NCI-H748 (cell line): ENCODE measurements at regions not wholly inside any gene's neighbourhood (a gene's known extent, or its start where the extent isn't known, plus 50 kb on each side); places are given as distances from the start of the nearest gene placed in this dataset.
"Not testable (repeated sequence)": the region's sequence is repeated elsewhere in the genome, so short reads cannot be mapped to it uniquely, and the experiment has no call there.

Source experiments
- DNase-seq: peaks from one replicate; lab custom pipeline; 2025; ENCODE audit not compliant: unreplicated experiment; lab: John Stamatoyannopoulos, UW

DNA sequence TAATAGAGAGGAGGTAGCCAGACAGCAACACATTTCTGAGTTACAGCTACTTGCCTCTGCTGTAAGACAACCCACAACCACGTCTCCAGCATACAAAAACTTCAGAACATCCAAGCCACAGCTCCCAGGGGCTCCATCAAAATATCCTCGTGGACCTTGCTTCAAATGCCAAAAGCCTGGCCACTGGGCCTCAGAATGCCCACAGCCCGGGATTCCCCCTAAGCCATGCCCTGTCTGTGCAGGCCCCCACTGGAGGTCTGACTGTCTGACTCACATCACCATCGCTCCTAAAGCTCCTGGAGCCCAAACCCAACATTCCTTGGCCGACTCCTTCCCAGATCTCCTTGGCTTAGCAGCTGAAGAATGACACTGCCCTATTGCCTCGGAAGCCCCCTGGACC is 186.6 kb upstream of the MAGEB16 start:
- not testable (repeated sequence) for DNase-seq

DNA sequence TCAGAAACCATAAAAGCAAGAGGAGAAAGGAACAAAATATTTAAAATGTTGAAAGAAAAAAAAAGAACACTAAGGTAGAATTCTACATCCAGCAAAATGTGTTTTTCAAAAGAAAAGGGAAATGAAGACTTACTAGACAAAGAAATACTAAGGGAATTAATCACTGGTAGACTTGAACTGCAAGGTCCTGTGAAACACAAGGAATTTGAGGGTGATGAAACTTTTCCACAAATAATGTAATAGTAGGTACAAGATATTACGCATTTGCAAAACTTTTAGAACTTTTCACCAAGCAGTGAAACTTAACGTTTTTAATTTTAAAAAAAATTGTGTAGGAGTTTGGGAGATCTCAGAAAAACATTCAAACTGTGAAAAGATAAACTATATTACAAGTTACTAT is 180.3 kb upstream of the MAGEB16 start:
- no peak for DNase-seq

DNA sequence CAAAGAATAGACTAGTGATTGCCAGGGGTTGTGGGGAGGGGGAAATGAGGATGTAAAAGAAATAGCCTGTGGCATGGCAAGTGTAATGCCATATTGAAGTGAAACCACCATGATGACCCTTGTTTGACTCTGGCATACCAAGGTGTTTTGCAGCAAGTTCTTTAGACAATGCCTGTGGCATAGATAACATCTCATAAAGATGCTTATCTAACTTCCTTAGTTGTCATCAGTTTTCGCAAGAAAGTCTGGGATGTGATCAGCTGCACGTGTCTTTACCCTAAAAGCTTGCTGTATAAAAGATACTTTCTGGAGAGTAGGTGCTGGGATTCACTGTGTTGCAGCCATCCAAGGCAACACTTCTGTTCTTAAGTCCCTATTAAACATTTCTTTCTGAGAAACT is 176.1 kb upstream of the MAGEB16 start:
- no peak for DNase-seq

DNA sequence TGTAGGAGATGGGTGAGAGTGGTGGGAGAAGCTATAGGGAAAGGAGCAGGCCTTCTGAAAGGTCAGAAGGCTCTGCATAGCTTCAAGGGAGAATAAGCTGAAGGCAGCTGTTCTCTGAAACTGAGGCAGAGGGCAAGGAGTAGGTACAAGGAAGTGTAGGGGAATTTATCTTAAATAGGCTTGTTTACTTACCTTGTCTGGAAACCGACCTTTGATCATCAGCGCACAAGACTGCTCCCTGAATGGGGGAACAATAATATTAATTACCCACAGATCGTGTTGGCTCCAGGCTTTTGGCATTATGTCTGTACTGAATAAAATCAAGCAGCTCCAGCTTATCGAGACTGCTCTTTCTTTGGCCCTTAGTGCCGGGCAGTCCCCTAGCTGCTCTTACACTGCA is 175.5 kb upstream of the MAGEB16 start:
- DNase-seq, result no peak

DNA sequence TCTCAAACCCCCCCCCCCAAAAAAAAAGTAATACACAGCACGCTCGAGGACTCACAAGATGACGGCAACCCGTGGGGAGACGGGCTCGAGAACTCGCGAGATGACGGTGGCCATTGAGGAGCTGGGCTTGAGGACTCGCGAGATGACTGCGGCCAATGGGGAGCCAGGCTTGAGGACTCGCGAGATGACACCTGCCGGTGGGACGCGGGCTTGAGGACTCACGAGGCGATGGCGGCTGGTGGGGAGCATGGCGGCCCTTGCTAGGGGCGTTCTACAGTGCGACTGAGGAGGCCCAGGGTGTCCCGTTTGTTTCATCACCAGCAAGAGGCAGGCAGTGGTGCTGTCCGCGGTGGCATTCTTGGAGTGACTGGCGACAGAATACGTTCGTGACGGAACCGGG is 172.4 kb upstream of the MAGEB16 start:
- DNase-seq, result no peak

DNA sequence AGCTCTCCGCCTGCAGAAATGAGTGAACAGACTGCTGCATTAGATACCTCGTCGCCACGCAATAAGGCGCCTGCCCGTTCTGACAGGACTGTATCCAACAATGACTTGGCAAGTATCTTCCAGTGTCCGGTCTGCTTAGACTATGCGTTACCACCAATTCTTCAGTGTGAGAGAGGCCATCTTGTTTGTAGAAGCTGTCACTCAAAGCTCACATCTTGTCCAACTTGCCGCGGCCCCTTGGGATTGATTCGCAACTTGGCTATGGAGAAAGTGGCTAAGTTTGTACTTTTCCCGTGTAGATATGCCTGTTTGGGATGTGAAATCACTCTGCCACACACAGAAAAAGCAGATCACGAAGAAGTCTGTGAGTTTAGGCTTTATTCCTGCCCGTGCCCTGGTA is 172.0 kb upstream of the MAGEB16 start:
- DNase-seq, result no peak

DNA sequence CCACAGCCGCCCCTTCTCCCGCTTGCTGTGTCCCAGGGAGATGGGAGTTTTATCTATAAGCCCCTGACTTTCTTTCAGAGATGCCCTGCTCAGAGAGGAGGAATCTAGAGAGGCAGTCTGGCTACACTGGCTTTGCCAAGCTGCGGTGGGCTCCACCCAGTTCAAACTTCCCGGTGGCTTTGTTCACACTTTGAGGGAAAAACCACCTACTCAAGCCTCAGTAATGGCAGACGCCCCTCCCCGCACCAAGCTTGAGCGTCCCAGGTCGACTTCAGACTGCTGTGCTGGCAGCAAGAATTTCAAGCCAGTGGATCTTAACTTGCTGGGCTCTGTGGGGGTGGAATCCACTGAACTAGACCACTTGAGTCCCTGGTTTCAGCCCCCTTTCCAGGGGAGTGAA is 162.2 kb upstream of the MAGEB16 start:
- DNase-seq, result not testable (repeated sequence)

DNA sequence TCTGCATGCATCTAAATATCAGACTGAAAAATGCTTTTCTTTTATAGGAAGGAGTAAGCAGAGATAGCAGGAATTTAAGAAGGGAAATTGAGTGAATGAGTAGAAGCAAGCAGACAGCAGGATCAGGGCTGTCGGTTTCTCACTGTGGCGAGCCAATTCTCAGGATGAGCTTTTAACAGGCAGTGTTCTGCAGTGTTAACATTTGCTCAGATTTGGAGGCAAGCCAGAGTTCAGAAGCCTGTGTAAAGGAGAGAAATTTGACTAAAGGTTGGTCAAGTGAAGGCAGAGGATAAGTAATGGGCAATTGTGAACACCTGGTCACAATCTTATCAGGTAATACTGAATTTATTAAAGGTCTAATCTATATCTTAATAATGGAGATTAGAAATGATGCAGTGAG is 133.3 kb upstream of the MAGEB16 start:
- DNase-seq, result no peak

DNA sequence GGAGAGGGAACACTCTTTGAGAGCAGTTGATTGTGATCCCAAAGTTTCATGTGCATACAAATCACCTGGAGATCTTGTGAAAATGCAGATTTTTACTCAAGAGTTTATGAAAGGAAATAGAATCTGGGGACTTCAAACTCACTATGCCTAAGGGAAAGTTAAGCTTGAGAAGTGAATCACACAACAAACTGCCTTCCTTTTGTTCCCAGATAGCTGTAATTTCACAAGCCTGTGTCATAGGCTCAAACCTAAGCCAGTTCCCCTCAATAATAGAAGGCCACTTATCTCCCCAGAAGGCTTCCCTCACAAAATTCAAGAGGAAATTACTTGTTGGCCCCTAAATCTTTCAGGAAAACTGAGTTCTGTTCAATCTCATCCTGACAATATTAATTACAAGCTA is 132.8 kb upstream of the MAGEB16 start:
- no peak for DNase-seq

DNA sequence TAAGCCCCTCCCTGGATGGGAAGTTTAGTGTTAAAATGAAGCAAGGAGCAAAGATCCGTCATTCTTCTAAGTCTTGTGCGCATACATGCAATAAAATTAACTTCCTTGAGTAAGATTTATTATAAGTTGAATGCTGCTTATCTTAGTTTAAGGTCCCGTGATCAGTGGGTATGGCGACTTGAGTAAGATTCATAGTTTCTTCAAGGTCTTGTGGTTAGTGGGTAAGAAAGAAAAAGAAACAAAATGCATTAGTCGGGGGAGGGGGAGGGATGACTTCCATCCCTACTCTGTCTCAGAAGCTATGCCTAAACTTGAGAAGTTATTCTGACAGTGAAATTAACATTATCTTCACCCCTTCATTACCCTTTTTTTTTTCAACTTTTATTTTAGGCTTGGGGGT is 127.3 kb upstream of the MAGEB16 start:
- no peak for DNase-seq

DNA sequence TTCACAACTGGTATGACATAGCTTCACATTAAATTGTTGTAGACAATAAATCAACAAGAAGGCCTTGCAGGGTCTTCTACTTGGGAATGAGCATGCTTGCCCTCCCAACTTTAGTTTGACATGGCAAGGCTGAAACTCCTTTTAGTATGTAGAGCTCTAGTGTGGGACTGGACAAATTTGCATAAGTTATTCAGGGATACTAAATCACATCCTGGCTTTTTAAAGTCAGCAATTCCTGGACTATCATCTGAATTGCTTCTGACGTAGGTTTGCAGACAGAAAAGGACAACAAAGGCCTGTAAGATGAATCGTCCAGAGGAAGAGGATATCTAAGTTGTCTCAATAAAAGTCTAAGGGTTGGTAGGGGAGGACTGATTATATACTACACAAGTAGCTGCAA is 123.0 kb upstream of the MAGEB16 start:
- DNase-seq, result no peak

DNA sequence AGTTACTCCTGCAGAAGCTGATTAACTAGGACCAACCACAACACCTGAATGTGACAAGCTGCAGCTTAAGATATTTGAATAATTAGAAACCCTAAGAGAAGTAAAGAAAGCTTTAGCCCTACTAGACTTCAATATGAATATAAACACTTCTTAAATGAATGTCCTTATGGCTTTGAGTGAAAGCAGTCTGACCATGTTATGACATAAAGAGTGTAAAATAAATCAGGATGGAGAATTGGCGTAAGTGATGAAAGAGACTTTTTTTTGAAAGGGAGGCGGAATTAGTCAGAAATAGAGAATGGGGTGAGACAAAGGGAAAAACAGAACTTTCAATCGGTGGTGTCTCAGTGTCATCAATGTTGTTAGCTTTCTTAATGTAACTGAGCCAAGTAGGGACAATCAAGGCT is 117.2 kb upstream of the MAGEB16 start:
- DNase-seq, result no peak

DNA sequence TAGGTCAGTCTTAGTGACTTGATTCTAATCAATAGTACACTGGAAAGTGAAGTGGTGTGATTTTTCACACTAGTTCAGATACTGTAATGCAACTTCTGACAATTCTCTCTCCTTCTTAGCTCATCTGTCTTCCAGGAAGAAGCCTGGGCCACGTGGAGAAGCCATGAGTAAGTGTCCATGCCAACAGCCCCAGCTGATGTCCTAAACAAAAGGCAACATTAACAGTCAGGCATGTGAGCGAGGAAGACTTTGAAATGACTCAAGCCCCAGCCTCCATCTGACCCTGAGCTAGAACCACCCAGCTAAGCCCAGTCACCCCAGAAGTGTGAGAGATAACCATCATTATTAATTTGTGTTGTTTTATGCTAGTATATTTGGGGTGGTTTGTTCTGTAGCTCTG is 115.7 kb upstream of the MAGEB16 start:
- DNase-seq, result no peak

DNA sequence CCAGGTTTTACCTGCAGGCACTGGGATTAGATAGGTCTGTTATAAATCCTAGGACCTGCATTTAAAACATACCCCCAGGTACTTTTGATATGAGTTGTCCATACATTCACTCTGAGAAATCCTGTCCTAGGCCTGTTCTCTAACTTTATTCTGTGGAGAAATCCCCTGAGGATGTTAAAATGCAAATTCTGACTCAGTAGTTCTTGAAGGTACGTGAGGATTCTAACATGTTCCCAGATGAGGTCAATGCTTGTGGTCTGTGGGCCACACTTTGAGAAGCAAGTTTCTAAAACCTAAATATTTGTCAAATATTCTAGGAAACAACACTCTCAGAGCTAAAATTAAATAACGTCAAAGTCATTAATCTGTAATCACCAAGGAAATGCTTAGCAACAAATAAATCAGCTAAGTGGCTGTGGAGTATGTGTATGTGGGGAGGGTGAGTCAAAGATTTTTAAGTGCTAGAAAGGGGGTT is 101.3 kb upstream of the MAGEB16 start:
- DNase-seq, result no peak

DNA sequence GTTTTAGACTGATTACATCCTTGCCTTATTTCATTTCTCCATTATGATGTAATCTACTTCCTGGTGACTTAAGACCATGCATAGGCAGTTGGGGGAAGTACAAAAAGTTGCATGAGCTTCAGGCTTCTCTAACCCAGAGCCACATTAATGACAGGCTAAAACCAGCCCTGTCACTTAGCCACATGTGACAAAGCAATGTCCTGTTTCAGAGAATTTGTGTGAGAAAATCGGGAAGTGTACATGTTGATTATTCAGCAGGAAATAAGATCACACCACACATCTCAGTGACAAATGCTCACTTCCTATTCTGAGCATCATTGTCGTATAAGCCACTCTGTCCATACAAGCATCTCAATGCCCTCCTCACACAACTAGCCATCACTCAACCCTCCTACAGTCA is 98.5 kb upstream of the MAGEB16 start:
- DNase-seq, result no peak

DNA sequence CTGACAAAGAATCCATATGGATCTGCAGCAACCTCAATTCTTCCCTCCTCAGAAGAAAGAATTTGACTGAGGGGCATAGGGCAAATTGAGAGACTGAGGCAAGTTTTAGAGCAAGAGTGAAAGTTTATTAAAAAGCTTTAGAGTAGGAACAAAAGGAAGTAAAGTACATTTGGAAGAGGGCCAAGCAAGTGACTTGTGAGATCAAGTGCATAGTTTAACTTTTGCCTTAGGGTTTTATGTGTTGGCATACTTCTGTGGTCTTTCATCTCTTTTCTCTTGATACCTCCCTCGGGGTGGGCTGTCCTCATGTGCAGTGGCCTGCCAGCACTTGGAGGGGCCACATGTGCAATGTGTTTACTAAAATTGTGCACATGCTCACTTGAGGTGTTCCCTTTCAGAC is 98.0 kb upstream of the MAGEB16 start:
- no peak for DNase-seq

DNA sequence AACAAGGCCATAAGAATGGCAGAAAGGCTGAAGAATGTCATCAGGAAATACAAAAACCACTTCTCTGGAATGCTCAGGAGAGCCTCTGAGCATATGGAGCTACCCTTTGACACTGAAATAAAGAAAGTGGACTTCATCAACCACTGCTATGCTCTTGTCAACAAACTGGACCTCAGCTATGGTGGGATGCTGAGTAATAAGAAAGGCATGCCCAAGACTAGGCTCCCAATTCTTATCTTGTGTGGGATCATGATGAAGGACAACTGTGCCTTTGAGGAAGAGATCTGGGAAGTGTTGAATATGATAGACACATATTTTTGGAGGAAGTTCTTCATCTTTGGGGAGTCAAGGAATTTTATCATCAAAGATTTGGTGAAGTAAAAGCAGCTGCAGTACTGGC is 86.9 kb upstream of the MAGEB16 start:
- no peak for DNase-seq

DNA sequence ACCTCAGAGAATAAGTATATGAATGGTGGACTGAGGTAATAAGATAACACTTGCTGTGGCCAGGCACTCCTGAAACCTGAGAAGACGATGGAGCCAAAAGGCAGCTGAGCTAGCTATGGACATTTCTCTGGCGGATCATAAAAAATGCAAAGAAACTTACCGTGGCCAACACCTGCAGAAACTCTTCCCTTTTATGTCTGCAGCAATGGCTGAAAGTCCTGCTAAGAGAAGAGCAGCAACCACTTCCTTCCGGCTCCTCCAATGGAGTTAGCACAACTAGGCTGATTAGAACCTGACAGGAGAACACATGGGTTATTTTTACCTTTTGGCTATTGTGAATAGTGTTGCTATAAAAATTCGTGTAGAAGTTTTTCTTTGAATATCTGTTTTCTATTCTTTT is 76.0 kb upstream of the MAGEB16 start:
- DNase-seq, result no peak

DNA sequence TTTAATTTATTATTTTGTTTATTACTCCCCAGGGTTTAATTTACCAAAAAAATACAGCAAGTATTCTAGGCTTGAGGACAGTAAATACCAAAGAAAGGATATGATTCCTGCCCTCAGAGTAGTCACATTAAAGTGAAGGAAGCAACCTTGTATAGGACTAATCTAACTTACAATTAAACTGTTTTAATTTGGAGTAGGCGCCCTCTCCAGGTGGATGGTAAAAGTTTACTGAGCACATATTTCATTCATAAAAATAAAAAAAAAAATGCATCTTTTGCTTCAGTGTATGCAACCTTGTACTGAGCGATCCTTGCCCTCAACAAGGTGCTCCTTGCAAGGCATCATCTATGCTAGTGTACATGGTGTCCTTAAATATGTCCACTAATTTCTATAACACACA is 72.0 kb upstream of the MAGEB16 start:
- DNase-seq, result no peak

DNA sequence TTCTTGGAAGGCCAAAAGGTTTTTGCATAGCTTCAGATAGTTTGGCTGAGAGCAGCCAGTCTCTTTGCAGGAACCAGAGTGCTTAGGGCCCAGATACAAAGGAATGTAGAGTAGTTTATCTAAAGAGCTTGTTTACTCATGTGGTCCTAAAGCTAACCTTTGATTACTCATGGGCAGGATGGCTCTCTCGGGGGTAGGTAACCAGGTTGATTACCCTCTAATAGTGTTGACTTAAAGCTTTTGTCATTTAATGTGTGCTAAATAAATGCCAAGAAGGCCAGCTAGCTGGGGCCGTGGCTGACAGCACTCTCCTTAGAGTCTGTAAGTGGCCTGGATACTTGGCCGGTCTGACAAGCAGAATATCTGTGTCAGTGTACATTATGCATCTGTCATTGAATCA is 69.7 kb upstream of the MAGEB16 start:
- DNase-seq, result no peak

DNA sequence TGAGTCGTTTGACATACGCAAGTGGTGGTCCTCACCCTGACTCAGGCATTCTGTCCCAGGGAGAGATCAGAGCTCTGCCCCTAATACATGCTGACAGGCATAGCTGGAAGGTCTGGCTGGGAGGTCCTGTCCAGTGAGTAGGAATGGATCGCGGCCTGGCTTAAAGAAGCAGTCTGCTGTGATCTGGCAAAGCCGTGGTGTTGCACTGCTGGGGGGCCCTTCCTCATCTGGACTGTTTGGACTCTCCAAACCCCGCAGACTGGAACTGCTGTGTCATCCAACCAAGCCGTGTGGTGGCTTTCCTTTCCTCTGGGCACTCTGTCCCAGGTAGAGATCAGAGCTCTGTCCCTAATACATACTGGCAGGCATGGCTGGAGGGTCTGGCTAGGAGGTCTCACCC is 64.3 kb upstream of the MAGEB16 start:
- no peak for DNase-seq

DNA sequence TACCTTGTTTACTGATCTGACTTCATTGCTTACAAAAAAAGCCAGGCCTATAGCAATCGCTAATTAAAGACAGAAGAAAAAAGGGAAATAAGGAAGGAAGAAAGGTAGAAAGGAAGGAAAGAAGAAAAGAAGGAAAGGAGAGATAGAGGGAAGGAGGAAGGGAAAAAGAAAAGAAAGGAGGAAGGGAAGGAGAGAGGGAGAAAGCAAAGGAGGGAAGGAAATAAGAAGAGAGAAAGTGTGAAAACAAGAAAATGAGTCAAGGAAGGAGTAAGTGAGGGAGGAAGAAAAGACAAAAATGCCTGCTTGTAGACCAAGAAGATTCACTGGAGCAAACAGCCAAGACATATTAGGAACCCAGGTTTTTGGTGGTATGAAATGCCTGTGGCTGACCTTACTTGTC is 57.0 kb upstream of the MAGEB16 start:
- no peak for DNase-seq

DNA sequence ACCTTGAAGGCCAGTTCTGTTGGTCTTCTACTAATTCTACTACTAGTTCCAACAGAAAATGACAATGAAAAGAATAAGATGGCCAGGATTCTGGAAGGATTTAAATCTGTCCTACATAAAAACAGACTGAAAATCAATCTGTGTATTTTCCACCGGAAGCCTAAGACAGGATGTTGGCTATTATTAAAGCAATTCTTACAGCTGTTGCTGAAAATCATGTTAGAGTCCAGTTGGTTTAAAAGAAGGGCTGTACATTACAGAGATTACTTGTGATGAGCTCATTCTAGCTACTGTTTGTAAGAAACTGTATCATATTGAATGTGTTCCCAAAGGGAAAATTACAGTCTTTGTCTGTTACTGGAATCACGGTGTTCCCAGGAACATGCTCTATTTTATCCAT is 54.8 kb upstream of the MAGEB16 start:
- DNase-seq, result no peak
